ENCODE measurements at regions not wholly inside any gene's neighbourhood (a gene's known extent, or its start where the extent isn't known, plus 50 kb on each side); places are given as distances from the start of the nearest gene placed in this dataset.
"Not testable (repeated sequence)": the region's sequence is repeated elsewhere in the genome, so short reads cannot be mapped to it uniquely, and the experiment has no call there.

GRCh38 chrX:137195991-137196390 is 162.2 kb upstream of the GPR101 start:
- Histone ChIP-seq H3K27me3 (ENCODE audit: insufficient read depth, low read length) (no peaks in the 10 kb centered on the region), H3K9me3 (ENCODE audit: low read depth, low read length) (no peaks in the 10 kb centered on the region), H3K4me3 (ENCODE audit: low read length) (no peak overlapping the region), H3K4me1 (ENCODE audit: insufficient read depth, low read length) (no peaks in the 10 kb centered on the region)

GRCh38 chrX:137195296-137195695 is 161.5 kb upstream of the GPR101 start:
- Histone ChIP-seq H3K9me3 (ENCODE audit: low read depth, low read length) (no peaks in the 10 kb centered on the region), H3K4me1 (ENCODE audit: insufficient read depth, low read length) (no peaks in the 10 kb centered on the region), H3K4me3 (ENCODE audit: low read length) (no peak overlapping the region), H3K27me3 (ENCODE audit: insufficient read depth, low read length) (no peaks in the 10 kb centered on the region)

- H3K9me3 ChIP-seq (ENCODE audit: low read depth, low read length), result no peaks in the 10 kb centered on the region
- no peaks in the 10 kb centered on the region for H3K4me1 ChIP-seq (ENCODE audit: insufficient read depth, low read length)
- H3K4me3 ChIP-seq (ENCODE audit: low read length), result no peak overlapping the region
- H3K27me3 ChIP-seq (ENCODE audit: insufficient read depth, low read length), result no peaks in the 10 kb centered on the region
Observed at GRCh38 chrX:137194164-137194563, 160.4 kb upstream of the GPR101 start.

GRCh38 chrX:137187540-137187939 is 153.7 kb upstream of the GPR101 start:
- Histone ChIP-seq H3K4me3 (ENCODE audit: low read length) (no peak overlapping the region), H3K27me3 (ENCODE audit: insufficient read depth, low read length) (no peaks in the 10 kb centered on the region), H3K9me3 (ENCODE audit: low read depth, low read length) (no peaks in the 10 kb centered on the region), H3K4me1 (ENCODE audit: insufficient read depth, low read length) (no peaks in the 10 kb centered on the region)

- no peaks in the 10 kb centered on the region for H3K27me3 ChIP-seq (ENCODE audit: insufficient read depth, low read length)
- no peaks in the 10 kb centered on the region for H3K4me1 ChIP-seq (ENCODE audit: insufficient read depth, low read length)
- no peak overlapping the region for H3K4me3 ChIP-seq (ENCODE audit: low read length)
- H3K9me3 ChIP-seq (ENCODE audit: low read depth, low read length), result no peaks in the 10 kb centered on the region
Observed at GRCh38 chrX:137178392-137178791, 144.6 kb upstream of the GPR101 start.

GRCh38 chrX:137172317-137172948 is 138.6 kb upstream of the GPR101 start:
- H3K4me1 ChIP-seq (ENCODE audit: insufficient read depth, low read length), result no peaks in the 10 kb centered on the region
- no peaks in the 10 kb centered on the region for H3K9me3 ChIP-seq (ENCODE audit: low read depth, low read length)
- H3K27me3 ChIP-seq (ENCODE audit: insufficient read depth, low read length), result no peaks in the 10 kb centered on the region
- H3K4me3 ChIP-seq (ENCODE audit: low read length), result no peak overlapping the region

- Histone ChIP-seq H3K4me3 (ENCODE audit: low read length) (no peak overlapping the region), H3K9me3 (ENCODE audit: low read depth, low read length) (no peaks in the 10 kb centered on the region), H3K4me1 (ENCODE audit: insufficient read depth, low read length) (no peaks in the 10 kb centered on the region), H3K27me3 (ENCODE audit: insufficient read depth, low read length) (no peaks in the 10 kb centered on the region)
Observed at GRCh38 chrX:137171626-137172025, 137.8 kb upstream of the GPR101 start.

GRCh38 chrX:137166591-137166990 is 132.8 kb upstream of the GPR101 start:
- H3K4me1 ChIP-seq (ENCODE audit: insufficient read depth, low read length), result no peaks in the 10 kb centered on the region
- no peak overlapping the region for H3K4me3 ChIP-seq (ENCODE audit: low read length)
- H3K27me3 ChIP-seq (ENCODE audit: insufficient read depth, low read length), result no peaks in the 10 kb centered on the region
- no peaks in the 10 kb centered on the region for H3K9me3 ChIP-seq (ENCODE audit: low read depth, low read length)

- no peaks in the 10 kb centered on the region for H3K4me1 ChIP-seq (ENCODE audit: insufficient read depth, low read length)
Observed at GRCh38 chrX:137164329-137164728, 130.5 kb upstream of the GPR101 start.

GRCh38 chrX:137151403-137151802 is 117.6 kb upstream of the GPR101 start:
- no peaks in the 10 kb centered on the region for H3K27me3 ChIP-seq (ENCODE audit: insufficient read depth, low read length)
- H3K4me1 ChIP-seq (ENCODE audit: insufficient read depth, low read length), result no peaks in the 10 kb centered on the region
- no peak overlapping the region for H3K4me3 ChIP-seq (ENCODE audit: low read length)
- no peaks in the 10 kb centered on the region for H3K9me3 ChIP-seq (ENCODE audit: low read depth, low read length)

More at GRCh38 chrX:137164329-137164728, 130.5 kb upstream of the GPR101 start:
- Histone ChIP-seq H3K4me3 (ENCODE audit: low read length) (no peak overlapping the region), H3K27me3 (ENCODE audit: insufficient read depth, low read length) (no peaks in the 10 kb centered on the region), H3K9me3 (ENCODE audit: low read depth, low read length) (no peaks in the 10 kb centered on the region)

- H3K4me1 ChIP-seq (ENCODE audit: insufficient read depth, low read length), result no peaks in the 10 kb centered on the region
- H3K27me3 ChIP-seq (ENCODE audit: insufficient read depth, low read length), result no peaks in the 10 kb centered on the region
- H3K9me3 ChIP-seq (ENCODE audit: low read depth, low read length), result no peaks in the 10 kb centered on the region
- H3K4me3 ChIP-seq (ENCODE audit: low read length), result no peak overlapping the region
Observed at GRCh38 chrX:137143864-137144263, 110.1 kb upstream of the GPR101 start.

- H3K4me1 ChIP-seq (ENCODE audit: insufficient read depth, low read length); H3K9me3 ChIP-seq (ENCODE audit: low read depth, low read length); H3K27me3 ChIP-seq (ENCODE audit: insufficient read depth, low read length); H3K4me3 ChIP-seq (ENCODE audit: low read length): not testable (repeated sequence)
Observed at GRCh38 chrX:137122651-137123050, 88.9 kb upstream of the GPR101 start.

GRCh38 chrX:137119049-137119448 is 85.3 kb upstream of the GPR101 start:
- no peaks in the 10 kb centered on the region for H3K9me3 ChIP-seq (ENCODE audit: low read depth, low read length)
- H3K27me3 ChIP-seq (ENCODE audit: insufficient read depth, low read length), result no peaks in the 10 kb centered on the region
- no peak overlapping the region for H3K4me3 ChIP-seq (ENCODE audit: low read length)
- no peaks in the 10 kb centered on the region for H3K4me1 ChIP-seq (ENCODE audit: insufficient read depth, low read length)

- no peaks in the 10 kb centered on the region for H3K4me1 ChIP-seq (ENCODE audit: insufficient read depth, low read length)
- H3K27me3 ChIP-seq (ENCODE audit: insufficient read depth, low read length), result no peaks in the 10 kb centered on the region
- no peak overlapping the region for H3K4me3 ChIP-seq (ENCODE audit: low read length)
- no peaks in the 10 kb centered on the region for H3K9me3 ChIP-seq (ENCODE audit: low read depth, low read length)
Observed at GRCh38 chrX:137118536-137118935, 84.7 kb upstream of the GPR101 start.

- Histone ChIP-seq H3K9me3 (ENCODE audit: low read depth, low read length) (no peaks in the 10 kb centered on the region), H3K4me1 (ENCODE audit: insufficient read depth, low read length) (no peaks in the 10 kb centered on the region), H3K4me3 (ENCODE audit: low read length) (no peak overlapping the region)
Observed at GRCh38 chrX:137118136-137118535, 84.3 kb upstream of the GPR101 start.

GRCh38 chrX:137107877-137108276 is 74.1 kb upstream of the GPR101 start:
- H3K4me1 ChIP-seq (ENCODE audit: insufficient read depth, low read length); H3K27me3 ChIP-seq (ENCODE audit: insufficient read depth, low read length); H3K4me3 ChIP-seq (ENCODE audit: low read length); H3K9me3 ChIP-seq (ENCODE audit: low read depth, low read length): not testable (repeated sequence)

More at GRCh38 chrX:137118136-137118535, 84.3 kb upstream of the GPR101 start:
- H3K27me3 ChIP-seq (ENCODE audit: insufficient read depth, low read length), result no peaks in the 10 kb centered on the region

Measured in mononuclear cell (primary cell).